ENCODE measurements at regions not wholly inside any gene's neighbourhood (a gene's known extent, or its start where the extent isn't known, plus 50 kb on each side); places are given as distances from the start of the nearest gene placed in this dataset.
"Not testable (repeated sequence)": the region's sequence is repeated elsewhere in the genome, so short reads cannot be mapped to it uniquely, and the experiment has no call there.

DNA sequence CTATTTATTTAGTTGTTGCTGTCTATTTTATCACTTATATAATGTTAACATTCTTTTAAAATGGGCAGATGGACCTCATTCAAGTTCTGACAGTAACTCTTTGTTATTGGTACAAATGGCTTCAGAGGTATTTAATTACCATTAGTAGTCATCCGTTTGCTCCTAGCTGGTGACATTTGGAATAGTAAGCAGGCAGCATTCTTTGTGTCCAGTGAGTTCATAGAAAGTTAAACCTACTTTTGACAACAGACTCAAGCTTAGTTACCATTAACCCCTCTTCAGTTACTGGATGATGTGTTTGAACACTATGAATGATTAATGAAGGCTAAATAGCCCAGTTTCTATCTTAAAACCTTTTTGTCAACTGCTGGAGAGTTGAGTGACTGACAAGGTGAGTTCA lies 500.7 kb upstream of the ATP11B start:
- no peak for DNase-seq

DNA sequence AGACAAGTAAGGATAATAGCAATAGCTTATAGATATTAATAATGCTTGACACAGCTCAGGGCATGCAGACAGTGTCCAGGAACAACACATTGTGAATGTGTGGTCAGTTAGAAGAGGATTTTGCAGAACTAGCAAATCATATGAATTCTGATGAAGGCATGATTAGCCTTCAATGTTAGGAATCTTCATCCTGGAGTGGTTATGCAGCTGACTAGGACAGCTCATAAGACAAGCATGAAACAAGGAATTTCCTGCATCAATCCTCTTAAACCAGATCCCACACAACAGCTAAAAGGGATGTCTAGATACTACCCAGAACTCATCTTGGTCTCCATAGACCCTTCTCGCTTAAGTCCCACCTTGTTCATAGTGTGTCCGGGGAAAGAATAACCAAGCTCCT lies 499.0 kb upstream of the ATP11B start:
- no peak for DNase-seq

DNA sequence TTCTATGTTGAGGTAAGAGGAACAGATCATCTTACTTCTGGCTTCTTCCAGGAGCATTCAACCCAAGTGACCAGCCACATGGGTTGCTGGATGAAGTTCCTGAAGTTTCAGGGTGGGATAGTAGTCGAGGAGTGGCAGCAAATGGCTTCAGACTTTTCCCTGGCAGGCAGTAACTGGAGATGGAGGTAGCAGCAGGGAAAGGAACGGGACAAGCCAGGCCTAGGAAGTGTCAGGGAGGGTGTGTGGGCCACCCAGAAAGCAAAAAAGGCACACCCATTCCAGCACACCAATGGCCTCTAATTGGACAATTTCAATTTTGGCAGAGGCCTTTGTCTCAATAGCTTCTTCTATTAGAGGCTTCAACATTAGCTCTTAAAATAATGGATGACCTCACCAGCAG lies 498.6 kb upstream of the ATP11B start:
- DNase-seq: no peak

DNA sequence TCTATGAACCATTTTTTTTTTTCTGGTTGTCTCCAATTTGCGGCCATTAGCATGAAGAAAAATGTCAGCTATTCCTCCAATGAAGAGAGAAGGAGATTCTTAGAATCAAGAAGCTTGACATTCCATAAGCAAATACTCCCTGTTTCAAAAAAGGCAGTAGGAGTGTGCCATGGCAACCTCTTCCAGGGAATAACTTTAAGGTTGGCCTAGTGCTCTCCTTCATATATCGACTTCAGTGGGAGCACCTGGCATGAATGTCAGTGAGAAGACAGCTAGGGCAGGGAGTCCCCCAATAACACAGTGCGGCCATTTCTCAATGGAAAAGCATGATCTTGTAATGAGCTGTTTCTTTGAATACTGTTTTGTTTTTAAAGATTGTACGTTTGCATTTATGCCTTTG lies 493.0 kb upstream of the ATP11B start:
- no peak for DNase-seq

DNA sequence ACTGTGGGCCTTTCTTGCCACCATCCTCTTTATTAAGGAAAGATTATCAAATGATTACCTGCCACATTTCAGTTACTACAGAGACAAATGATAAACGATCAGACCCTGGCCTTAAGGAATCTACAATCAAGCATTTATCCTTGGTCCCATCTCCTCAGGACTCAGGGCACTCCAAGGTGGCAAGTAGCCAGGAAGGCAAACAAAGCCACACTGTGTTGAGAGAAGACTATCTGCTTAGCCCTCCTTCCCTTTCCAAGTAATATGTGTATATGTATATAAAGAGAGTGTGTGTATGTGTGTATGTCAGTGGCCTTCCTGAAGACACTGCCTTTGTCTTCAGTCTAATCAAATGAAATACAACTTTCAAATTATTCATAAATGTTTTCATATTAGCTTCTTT lies 490.1 kb upstream of the ATP11B start:
- no peak for DNase-seq

DNA sequence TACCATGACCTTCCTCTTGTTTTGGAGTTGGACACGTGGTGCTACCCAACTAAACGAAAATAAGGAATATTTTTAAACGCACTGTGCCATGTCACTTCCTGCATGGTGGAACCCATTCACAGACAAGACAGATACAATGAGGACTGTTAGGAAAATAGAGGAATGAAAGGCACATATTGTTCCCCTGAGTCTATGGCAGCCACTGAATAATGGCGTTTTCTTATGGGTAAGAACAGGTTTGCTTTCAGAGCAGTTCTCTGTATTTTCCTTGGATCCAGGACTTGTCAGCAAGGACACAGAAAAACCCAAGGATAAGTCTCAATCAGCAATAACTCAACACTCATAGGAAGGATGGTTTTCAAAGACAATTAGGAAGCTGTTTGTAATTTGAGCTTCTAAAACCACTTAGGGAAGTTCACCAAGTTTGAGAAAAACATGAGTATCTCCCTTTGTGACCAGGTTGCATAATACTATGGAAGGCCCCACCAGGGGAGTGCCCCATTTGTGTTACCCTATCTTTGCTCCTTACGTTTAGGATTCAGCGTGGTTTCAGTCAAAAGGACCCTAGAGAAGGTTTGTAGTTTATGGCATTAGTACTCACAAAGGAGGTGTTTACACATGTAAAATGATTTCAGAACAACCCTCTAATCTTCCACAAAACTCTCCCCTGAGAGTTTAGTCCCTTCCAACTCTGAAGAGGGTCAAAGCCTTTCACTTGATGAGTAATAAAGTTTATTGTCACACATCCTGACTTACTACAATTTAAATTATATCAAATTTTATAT lies 487.2 kb upstream of the ATP11B start:
- no peak for DNase-seq

DNA sequence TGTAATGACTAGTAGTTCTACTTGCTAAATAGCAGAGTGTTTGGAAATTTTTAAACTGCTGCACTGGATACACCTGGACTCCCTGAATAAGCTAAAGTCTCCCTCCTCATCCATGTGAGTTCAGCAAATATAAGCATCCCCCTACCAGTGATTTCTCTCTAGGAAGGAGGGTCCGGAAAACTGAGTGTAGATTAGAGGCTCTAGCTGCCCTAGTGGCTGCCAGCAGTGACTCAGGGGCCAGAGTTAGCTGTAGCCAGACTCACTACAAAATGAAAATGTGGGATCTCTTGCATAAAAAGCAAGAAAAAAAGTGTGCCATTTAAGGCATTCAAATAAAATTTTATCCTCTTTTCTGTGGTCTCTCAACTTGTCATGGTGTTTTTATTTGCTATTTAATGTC lies 485.0 kb upstream of the ATP11B start:
- DNase-seq: no peak

DNA sequence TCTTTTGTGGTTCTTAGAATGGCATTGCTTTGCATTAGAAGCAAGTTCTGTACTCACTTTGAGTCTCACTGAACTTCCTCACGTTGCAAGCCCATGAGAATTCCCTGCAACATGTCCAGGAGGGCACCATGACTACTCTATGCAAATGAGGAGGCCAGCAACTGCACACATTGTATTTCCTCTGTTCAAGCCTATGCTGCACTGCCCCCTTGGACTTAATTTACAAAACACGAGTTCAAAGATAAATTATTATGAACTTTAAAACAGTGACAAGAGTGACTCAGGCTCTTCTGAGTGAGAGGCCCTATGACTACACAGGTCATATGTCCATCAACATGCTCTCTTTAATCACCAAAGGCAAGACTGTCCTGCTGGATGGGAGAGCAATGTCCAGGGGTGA lies 484.2 kb upstream of the ATP11B start:
- DNase-seq: no peak

DNA sequence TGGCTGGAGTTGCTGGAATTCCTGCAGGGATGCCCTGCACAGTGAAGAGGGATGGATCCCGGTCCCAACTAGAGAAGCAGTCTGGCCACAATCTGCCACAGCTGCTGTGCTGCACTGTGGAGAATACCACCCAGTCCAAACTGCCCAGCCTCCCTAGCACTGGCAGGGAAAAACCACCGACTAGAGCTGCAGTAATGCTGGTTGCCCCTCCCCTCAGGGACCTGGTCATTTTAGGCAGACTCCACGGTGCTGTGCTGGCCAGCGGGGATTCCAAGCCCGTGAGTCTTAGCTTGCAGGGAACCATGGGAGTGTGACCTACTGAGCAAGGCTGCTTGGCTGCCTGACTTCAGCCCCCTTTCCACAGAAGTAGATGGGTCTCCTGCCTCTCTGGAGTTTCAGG lies 478.0 kb upstream of the ATP11B start:
- no peak for DNase-seq

DNA sequence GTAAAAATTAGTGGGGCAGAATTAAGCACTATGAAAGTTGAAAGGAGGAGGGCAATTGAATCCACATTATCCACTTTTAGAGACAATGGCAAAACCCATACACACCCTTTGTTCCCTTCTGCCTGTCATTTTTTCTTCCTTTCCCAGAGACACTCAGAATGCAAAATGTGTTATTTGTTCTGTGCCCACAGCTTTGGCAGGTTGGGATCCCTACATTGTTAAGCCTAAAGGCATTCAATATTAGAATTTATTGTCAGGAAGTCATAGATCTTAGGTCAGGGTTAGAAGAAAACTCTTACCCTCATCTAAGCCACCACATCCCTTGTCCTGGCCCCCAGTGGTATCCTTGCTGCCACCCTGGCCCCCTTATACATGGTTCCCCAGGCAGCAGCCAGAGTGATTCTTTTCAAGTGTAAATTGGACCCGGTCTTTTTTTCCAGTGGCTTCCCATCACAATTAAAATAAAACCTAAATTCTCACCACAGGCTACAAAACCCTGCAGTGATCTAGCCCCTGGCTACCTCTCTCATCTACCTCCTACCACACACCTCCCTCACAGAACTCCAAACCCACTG lies 470.1 kb upstream of the ATP11B start:
- DNase-seq: no peak

DNA sequence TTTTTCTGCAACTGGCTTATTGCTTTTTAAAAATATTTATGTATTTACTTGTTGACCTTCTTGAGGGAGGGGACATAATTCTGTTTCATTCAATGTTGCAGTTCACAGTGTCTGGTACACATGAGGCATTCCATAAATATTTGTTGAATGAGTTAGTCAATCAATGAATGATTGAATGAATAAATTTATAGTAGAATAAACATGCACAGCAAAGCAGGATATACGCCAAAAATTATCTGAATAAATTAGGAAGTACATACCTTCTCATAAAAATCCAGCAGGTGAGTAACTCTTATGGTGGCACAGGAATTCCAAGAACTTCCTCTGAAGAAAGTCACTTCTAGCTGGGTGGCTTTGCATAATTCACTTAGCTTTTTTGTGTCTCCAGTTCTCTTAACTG lies 469.4 kb upstream of the ATP11B start:
- DNase-seq: no peak

DNA sequence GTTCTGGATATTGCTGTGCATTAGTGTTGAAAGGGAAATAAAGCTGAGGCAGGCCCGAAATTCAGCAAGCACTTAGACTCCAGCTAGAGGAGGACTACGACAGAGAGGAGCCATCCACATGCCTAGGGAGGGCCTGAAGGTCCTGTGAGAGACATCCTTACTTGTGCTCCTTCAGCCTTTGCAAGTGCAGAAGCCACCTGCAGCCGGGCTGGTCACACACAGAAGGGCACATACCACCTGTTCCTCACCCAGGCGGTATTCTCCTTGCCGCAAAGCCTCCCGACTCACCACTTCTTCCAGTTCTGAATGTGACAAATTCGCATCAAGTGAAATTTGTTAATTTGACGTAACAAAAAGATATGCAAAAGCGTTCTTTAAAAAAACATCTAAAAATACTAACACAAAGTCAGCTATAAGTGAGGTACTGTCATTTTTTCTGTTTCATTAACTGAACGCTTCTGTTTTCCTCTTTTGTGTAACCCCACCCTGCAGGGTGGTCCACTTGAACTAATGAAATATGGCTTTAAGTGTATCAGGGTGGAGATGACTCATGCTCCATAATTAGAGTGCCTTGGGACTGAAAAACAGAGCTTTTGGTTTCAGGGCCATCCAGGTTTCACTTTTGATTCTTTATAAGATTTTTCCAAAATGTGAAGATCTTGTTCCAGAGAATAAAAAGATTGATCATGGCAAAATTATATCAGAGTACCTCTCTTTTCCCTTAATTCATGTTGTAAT lies 467.9 kb upstream of the ATP11B start:
- DNase-seq: no peak

DNA sequence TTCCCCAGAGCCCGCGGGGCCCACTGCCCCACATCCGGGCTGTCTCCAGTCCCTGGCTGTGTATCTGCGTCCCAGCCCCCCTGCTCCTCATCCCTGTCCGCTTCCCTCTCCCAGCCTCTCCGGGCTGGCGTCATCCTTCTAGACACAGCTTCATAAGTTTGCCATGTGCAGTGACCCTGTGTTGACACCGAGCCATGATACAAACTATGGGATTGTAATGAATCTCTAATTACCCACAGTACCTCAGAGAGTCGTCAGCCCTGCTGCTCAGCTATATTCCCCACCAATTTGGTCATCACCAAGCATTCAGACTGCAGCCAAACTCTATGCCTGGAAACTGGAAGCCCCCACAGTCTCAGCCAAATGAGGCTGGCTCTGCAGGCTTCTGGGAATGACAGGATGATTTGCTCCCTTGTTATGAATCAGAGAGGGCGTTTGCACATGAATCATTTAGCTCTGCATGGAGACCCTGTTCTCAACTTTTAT lies 466.1 kb upstream of the ATP11B start:
- no peak for DNase-seq

DNA sequence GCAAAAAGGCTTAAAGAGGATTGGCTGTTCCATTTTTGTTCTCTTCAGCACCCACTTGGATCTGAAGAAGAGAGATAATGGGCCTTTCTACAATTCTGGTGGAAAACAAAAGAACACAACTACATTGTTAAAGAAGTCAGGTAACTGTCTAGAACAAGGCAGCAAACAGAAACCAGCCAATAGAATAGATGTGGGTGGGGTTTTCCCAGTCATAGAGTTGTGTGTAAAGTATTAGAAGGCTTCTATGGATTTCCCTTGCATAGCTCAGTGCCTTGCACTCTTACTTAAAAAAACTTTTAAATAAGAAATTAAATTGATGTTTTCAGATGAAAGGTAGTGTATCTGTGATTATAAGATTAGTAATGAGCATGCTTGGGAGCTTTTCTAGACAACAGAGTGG lies 462.7 kb upstream of the ATP11B start:
- no peak for DNase-seq

DNA sequence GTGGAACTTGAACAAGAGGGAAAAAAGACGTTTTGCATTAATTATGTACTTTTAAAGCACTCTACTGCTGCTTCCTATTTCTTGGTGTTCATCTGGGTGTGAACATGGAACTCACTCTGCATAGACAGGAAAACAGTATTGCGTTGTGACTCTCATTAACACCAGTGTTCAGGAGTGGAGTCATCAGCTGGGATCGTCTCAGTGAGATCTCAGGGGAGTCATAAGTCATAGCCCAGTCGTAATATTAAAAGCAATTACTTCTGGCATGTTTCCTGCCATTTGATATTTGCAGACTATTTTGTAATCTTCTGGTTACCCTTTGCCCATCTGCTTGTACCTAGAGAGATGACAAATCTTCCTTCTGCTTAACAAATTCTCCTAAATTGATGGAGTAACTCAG lies 462.0 kb upstream of the ATP11B start:
- DNase-seq: no peak

DNA sequence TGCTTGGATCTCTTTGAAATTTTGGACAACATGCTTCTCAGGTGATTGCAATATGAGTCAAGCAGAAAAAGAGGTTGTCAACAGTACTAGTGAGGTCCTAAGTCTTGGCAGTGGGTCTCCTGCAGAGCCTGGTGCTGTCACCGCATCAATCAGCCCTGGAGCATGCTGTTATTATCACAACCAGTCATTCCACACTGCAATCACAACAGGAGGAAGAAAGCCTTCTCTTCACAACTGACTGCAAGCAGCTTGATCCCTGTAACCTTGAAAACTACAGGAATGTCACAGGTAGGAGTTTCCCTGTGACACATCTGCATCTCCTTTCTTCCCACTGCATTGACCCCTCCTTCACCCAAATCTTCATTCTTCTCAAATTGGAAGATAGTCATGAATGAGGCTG lies 451.1 kb upstream of the ATP11B start:
- DNase-seq: no peak

DNA sequence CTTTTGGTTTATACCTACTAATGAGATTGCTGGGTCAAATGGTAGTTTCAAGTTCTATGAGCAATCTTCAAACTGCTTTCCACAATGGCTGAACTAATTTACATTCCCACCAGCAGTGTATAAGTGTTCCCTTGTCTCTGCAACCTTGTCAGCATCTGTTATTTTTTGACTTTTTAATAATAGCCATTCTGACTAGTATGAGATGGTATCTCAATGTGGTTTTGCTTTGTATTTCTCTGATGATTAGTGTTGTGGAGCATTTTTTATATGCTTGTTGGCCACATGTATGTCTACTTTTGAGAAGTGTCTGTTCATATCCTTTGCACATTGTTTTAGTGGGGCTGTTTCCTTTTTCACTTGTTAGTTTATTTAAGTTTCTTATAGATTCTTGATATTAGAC lies 449.3 kb upstream of the ATP11B start:
- DNase-seq: not testable (repeated sequence)

DNA sequence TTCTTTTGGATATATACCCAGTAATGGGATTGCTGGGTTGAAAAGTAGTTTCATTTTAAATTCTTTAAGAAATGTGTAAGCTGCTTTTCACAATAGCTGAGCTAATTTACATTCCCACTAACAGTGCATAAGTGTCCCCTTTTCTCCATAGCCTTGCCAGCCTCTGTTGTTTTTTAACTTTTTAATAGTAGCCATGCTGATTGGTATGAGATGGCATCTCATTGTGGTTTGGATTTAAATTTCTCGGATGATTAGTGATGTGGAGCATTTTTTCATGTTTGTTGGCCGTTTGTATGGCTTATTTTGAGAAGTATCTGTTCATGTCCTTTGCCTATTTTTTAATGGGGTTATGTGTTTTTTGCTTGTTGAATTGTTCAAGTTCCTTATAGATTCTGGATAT lies 444.3 kb upstream of the ATP11B start:
- DNase-seq: no peak

DNA sequence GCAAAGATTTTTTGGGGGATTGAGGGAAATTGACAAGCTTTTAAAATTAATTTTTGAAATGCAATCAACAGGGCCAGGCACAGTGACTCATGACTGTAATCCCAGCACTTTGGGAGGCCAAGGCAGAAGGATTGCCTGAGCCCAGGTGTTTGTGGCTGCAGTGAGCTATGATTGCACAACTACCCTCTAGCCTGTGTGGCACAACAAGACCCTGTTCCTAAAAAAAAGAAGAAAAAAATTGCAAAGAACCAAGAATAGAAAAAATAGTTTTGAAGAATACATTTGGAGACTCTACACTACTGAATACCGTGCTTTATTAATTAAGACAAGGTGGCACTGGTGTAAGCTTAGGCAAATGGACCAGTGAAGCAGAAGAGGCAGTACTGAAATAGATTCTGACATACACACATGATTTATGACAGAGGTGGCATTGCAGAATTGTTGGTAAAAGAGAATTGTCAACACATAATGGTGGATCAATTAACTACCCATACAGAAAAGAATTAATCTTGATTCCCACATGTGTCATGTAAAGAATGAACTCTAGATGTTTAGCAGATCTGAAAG lies 443.3 kb upstream of the ATP11B start:
- no peak for DNase-seq

DNA sequence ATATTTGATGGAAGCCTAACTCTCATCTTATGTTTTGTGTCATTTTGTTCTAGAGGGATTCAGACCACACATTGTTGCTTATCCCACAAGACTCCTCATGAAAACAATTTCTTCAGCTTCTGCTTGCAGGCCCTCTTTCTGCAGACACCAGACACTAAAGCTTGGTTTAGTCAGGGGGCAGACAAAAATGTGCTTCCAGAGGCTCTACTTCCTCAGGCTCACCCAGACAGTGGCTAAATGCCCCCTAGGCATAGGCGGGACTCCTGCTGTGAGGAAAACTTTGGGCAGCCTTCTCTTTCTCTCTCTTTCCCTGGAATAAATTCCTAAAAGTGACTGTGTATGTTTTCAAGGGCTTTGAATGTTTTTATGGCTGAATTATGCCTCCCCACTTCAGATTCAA lies 435.4 kb upstream of the ATP11B start:
- no peak for DNase-seq

DNA sequence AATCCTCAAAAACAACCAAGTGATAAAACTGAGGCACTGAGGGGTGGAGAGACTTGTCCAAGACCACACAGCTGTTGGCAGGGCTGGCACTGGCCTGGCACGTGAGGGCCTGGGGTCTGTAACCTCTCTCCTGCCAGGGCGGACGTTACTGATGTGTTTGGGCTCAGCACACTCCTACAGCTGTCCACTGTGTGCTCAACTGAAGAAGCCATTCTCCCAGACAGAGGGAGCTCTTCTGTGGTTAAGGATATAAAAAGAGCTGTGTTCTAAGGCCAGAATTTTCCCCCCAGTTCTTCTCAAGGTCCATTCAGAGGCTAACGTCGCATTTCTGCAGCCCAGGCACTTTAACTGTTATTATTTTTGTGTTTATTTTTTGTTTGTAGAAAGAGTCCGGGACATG lies 429.0 kb upstream of the ATP11B start:
- DNase-seq: no peak

DNA sequence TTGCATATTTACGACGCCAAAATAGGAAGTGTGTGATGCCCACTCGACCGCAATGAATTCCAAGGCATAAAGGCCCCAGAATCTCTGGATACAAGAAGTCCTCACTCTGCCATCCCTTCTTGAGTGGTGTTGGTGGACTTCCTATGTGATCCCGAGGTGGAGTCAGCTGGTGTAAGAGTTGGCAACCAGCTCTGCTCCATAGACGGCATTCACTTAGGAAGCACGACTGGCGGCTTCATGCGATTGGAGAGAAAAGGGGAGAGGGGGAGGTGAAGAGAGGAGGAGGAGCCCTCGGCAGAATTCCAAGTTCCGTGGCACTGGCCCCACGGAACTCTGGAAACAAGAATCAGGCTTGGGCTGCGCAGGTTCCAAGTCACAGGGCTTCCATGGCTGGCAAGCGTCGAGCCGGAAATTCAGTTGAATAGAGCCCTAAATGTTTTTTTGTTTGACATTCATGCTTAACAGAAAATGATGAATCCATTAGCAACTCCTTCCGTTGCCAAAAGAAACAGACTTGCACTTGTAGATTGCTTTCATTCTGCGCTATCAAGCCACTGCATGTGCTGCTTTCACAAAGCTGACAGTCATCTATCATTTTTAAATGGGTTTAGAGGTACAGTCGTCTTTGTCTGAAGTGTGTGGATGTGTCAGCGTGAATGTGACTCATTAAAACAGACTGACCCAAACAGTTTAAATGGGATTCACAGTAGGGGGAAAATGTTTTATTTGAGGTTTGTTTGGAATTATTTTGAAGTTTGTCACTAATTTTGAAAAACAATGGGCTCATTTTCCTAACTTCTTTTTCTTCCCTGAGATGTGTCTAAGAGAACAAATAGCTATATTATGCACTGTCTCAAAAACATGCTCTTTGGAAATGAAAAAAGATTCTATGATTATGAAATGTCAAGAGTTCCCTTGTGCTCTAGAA lies 428.3 kb upstream of the ATP11B start:
- DNase-seq: no peak

DNA sequence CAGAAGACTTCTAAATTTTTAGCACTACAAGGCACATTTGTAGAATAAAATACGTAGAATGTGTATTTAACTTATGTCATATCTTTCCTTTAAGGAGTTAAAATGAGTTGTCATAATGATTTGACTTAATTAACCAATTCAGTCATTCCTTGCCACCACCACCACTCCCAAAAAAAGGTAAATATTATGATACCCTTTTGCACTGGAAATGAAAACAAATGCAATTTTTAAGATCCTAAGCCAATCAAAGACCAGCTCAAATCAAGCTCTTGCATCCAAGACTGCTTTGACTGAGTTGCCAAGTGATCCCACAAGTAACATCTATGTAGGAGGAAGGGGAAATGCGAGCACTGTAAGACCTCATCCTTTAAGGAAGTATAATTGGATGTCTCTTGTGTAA lies 426.6 kb upstream of the ATP11B start:
- DNase-seq: no peak

Data from activated naive CD4-positive, alpha-beta T cell treated with anti-CD3 and anti-CD28 coated beads, Interleukin-2, amount 50 U/mL, for 16 hours (primary cell).